ENCODE measurements at regions not wholly inside any gene's neighbourhood (a gene's known extent, or its start where the extent isn't known, plus 50 kb on each side); places are given as distances from the start of the nearest gene placed in this dataset.

- no peak for TF ChIP-seq CTCF (IDR thresholded peaks at IDR 0.05 in 2 of 3, conservative IDR thresholded peaks at IDR 0.05 in 1 of 3; ENCODE audit: control insufficient read depth in 2 of 3, extremely low read depth in 1 of 3, insufficient read depth in 1 of 3, low read depth in 3 of 3, low read length in 3 of 3)
- no peak for TF ChIP-seq GATAD2B (conservative IDR thresholded peaks at IDR 0.05; ENCODE audit: low read depth)
- TF ChIP-seq STAT3 (IDR thresholded peaks at IDR 0.05; ENCODE audit: low read depth, low read length): no peak
Observed at GRCh38 chr5:136594416-136594815, 229.1 kb upstream of the TRPC7 start.

All from GM12878 (cell line).